ENCODE measurements at regions not wholly inside any gene's neighbourhood (a gene's known extent, or its start where the extent isn't known, plus 50 kb on each side); places are given as distances from the start of the nearest gene placed in this dataset.

- peak; percentile 13 for DNase-seq
Measured at GRCh38 chr4:96776920-96777527, 937.1 kb downstream of the PDHA2 start.

GRCh38 chr4:96784336-96784735 lies 944.4 kb downstream of the PDHA2 start:
- TF ChIP-seq CTCF (IDR thresholded peaks at IDR 0.05; ENCODE audit: low read depth, low read length), result no peak
- H3K4me1 ChIP-seq, result no peaks in the 10 kb centered on the region; the same call in 1 of the 2 replicates
- no peaks in the 10 kb centered on the region for H3K36me3 ChIP-seq
- no peak for DNase-seq
- no peaks in the 10 kb centered on the region for H3K27me3 ChIP-seq
- H3K4me3 ChIP-seq (ENCODE audit: low read depth, low read length), result no peak overlapping the region
- H3K9me3 ChIP-seq, result no peaks in the 10 kb centered on the region

More at GRCh38 chr4:96776920-96777527, 937.1 kb downstream of the PDHA2 start:
- Histone ChIP-seq H3K27me3 (no peaks in the 10 kb centered on the region), H3K36me3 (no peaks in the 10 kb centered on the region), H3K9me3 (no peaks in the 10 kb centered on the region), H3K4me3 (ENCODE audit: low read depth, low read length) (no peak overlapping the region), H3K4me1 (peaks cover 6% of the 10 kb centered on the region)
- no peak for TF ChIP-seq CTCF (IDR thresholded peaks at IDR 0.05; ENCODE audit: low read depth, low read length)

- no peaks in the 10 kb centered on the region for H3K27me3 ChIP-seq
- H3K4me1 ChIP-seq, result no peaks in the 10 kb centered on the region; the same call in 1 of the 2 replicates
- TF ChIP-seq CTCF (IDR thresholded peaks at IDR 0.05; ENCODE audit: low read depth, low read length), result no peak
- no peaks in the 10 kb centered on the region for H3K9me3 ChIP-seq
- DNase-seq, result no peak
- no peak overlapping the region for H3K4me3 ChIP-seq (ENCODE audit: low read depth, low read length)
- H3K36me3 ChIP-seq, result no peaks in the 10 kb centered on the region
Measured at GRCh38 chr4:96786306-96786705, 946.4 kb downstream of the PDHA2 start.

GRCh38 chr4:96787766-96788165 lies 947.9 kb downstream of the PDHA2 start:
- H3K36me3 ChIP-seq, result no peaks in the 10 kb centered on the region
- no peak for TF ChIP-seq CTCF (IDR thresholded peaks at IDR 0.05; ENCODE audit: low read depth, low read length)
- no peaks in the 10 kb centered on the region; the same call in 1 of the 2 replicates for H3K4me1 ChIP-seq
- no peaks in the 10 kb centered on the region for H3K9me3 ChIP-seq
- H3K27me3 ChIP-seq, result no peaks in the 10 kb centered on the region
- H3K4me3 ChIP-seq (ENCODE audit: low read depth, low read length), result no peak overlapping the region
- DNase-seq, result no peak

GRCh38 chr4:96809563-96809962 lies 969.7 kb downstream of the PDHA2 start:
- Histone ChIP-seq H3K36me3 (no peaks in the 10 kb centered on the region), H3K4me1 (no peaks in the 10 kb centered on the region), H3K4me3 (ENCODE audit: low read depth, low read length) (no peak overlapping the region), H3K9me3 (no peaks in the 10 kb centered on the region), H3K27me3 (no peaks in the 10 kb centered on the region)
- TF ChIP-seq CTCF (IDR thresholded peaks at IDR 0.05; ENCODE audit: low read depth, low read length), result no peak
- no peak for DNase-seq

GRCh38 chr4:96827086-96827485 lies 987.2 kb downstream of the PDHA2 start:
- no peaks in the 10 kb centered on the region for H3K36me3 ChIP-seq
- H3K4me1 ChIP-seq, result no peaks in the 10 kb centered on the region
- no peaks in the 10 kb centered on the region for H3K9me3 ChIP-seq
- no peaks in the 10 kb centered on the region for H3K27me3 ChIP-seq
- H3K4me3 ChIP-seq (ENCODE audit: low read depth, low read length), result no peak overlapping the region
- DNase-seq, result no peak
- TF ChIP-seq CTCF (IDR thresholded peaks at IDR 0.05; ENCODE audit: low read depth, low read length), result no peak

Data from BE2C (cell line).